Stimulated activated CD4-positive, alpha-beta T cell treated with anti-CD3 and anti-CD28 coated beads, TNF-alpha, amount 100 ng/mL, for 1 hour (primary cell): ENCODE measurements at regions not wholly inside any gene's neighbourhood (a gene's known extent, or its start where the extent isn't known, plus 50 kb on each side); places are given as distances from the start of the nearest gene placed in this dataset.
"Not testable (repeated sequence)": the region's sequence is repeated elsewhere in the genome, so short reads cannot be mapped to it uniquely, and the experiment has no call there.

Experiments used
- DNase-seq, 3 donors: peaks; one replicate each; pipeline ENCODE4 v3.0.0-alpha.2; 2020; ENCODE audit warnings: low read depth in 3 of 3, low spot score in 1 of 3

DNA sequence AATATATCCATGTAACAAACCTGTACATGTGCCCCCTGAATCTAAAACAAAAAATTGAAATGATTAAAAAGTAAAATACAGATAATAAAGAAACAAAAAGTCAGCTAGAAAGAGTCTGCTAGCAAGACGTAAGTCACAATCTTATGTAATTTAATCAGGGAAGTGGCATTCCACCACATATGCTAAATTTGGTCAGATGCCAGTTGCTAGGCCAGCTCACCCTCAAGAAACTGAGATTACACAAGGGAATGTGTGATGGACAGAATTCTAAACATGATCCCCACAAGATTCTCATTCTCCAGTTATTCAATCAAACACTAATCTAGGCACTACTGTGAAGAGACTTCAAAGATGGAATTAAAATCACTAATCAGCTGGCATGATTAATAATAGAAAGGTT, 689.3 kb downstream of the CENPC start:
- DNase-seq = no peak

DNA sequence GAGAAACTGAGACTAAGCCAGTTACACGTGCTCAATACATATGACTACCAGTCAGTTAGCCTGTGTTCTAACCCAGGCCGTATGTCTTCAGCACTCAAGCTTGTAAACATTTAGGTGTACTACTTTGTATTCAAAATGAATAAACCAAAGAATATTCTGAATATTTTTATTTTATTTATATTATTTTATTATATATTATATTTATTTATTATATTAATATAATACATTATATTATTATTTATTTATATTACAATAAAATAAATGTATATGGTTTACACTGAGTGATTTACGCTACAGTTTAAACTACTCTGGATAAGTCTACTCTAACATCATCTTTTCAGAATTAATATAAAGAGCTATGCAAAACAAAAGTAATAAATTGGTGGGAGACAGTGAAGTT, 691.5 kb downstream of the CENPC start:
- DNase-seq = no peak

DNA sequence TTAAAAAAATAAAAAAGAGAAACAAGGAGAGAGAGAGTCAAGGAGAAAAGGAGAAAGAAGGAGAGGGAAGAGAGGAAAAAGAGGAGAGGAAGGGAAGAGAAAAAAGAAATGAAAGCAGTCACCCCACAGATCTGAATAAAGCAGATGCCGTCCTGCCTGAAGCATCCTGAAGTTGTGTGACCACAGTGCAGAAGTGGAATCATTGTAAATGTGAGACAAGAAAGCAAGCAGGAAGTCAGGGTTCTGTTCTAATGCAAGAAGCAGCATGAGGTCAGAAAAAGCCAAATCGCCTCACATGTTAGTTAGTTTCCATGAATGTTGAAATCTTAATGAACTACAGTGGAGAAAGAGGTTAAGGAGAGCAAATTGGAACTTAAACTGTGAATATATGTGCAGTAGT, 692.5 kb downstream of the CENPC start:
- no peak for DNase-seq

DNA sequence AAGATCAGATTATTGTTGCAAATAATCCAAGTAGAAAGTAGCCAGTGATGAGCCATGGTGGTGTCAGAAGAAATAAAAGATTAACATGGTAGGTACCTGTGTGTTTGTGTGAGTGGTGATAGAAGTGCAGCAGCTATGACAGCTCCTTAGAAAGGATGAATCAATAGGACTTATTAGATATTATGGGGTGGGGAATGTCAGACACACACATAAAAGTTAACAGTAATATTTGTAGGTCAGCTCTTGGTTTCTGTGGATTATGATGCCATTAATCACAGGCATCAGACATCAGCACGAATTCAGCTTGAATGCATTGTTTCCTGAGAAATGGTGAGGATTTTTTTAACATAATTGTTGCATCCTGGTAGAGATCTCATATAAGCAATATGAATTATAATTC, 695.7 kb downstream of the CENPC start:
- no peak for DNase-seq

DNA sequence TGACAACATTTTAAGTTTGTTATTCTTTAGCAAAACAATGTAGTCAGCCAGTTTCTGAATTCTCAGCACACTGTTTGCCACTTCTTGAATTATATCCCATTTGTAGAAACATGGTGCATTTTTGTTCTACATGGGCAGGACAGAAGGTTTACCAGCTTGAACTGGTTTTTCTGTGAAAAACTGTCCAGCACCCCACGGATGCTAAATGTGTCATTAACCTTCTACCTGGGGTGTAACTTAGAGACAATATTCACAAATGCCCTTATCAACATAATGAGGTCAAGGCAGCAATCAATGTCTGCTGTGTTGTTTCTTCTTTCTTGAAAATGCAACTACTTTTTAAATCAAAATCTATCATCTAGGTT, 702.6 kb downstream of the CENPC start:
- DNase-seq = no peak

DNA sequence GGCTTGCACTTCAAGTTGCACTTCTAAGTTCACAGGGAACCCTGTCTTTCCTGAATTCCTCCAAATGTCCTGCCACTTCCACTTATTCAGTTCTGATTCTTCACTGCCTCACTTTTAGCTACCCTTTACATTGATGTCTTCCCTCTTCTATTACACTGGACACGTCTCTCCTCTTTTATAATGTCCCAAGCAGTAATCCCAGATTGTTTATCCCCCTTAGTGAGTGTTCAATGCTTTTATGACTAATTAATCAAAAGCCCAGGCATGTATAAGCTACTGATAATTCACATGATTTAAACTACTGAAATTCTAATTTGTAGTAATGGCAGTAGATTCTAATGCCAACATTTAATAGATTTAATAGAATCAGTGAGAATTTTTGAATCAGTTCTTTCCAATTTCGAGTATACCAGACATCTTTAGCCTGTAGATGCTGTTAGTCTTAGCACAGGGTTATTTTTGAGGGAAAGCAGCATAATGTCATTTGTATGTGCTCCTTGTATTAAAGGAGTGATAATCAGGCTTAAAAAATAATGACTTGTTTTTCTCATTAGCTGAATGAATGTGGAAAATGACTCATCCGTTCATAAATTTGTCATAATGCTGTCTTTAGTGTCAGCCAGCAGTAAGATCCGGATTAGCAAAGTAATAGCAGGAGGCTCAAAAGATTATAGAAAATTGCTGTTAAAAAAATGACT, 703.1 kb downstream of the CENPC start:
- DNase-seq = no peak

DNA sequence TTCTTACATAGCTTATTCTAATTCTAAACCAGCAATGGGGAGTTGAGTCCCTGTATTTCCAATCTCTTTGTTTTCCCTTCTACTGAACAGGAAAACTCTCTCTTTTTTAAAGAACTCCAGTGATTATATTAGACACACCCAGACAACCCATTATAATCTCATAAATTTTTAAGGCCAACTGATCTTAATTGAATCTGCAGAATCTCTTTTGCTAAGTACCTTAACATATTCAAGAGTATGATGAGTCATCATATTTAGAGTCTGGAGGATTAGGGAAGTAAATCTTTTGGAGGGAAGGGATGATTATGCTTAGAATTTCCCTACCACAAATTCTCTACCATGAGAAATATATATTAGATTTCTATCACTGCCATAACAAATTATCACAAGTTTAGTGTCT, 705.1 kb downstream of the CENPC start:
- DNase-seq = no peak

DNA sequence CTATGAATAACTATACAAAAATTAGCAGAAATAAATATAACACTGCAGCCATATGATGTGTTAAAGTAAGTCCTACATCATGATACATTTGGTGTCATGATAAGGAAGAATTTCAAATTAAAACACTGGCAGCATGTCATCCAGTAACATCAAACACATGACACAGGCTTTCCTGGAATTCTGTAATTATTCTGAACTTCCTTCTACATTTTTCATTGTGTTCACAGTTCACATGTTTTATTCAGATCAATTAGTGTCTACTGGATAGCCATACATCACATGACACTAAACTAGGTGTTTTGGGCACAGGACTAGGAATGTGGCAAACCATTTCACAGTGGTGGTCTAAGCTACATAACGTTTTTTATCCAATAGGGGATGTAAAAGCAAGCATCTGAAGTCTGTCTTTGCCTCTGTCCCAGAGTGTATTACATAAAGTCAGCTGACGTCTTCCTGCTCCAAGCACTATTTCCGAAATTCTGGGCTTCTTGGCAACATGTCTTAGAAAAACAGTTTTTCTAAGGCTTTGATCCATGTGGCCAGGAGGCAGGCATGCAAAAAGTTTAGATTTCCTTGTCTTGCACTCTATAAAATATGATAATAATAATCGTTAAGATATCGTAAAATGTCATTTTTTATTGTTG, 707.9 kb downstream of the CENPC start:
- DNase-seq = no peak

DNA sequence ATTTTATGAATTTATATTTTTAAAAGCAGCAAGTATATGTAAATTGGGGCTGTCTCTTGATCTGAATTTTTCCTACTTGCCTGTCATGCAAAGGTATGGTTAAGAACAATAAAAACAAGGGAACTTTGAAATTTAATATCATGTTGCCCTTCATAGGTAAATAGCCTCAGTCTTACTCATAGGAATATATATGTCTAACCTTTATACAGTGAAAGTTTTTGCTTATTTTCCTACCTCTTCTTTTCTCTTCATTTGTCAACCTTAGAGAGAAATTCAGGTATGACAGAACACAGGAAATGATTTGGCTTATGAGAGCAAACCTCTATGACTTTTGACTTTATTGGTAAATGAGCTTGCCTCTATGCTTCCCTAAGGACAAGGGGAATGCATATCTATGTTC, 716.0 kb downstream of the CENPC start:
- DNase-seq = no peak

DNA sequence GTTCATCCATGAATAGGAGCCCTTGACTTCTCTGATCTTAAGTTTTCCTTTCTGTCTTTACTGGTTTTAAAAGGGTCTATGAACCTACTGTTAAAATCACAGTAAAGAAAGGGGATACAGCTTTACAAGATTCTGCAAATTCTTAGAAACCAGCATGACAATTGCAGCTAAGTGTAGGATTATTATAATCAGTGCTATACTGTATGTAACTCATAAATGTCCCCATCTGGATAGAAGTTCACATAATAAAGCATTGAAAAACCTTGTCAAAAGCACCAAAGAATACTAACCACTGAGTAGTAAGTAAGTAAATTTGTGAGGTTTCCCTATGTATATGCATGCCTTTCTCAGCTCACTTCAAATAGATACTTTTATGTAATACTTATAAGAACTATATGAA, 724.6 kb downstream of the CENPC start:
- no peak for DNase-seq

DNA sequence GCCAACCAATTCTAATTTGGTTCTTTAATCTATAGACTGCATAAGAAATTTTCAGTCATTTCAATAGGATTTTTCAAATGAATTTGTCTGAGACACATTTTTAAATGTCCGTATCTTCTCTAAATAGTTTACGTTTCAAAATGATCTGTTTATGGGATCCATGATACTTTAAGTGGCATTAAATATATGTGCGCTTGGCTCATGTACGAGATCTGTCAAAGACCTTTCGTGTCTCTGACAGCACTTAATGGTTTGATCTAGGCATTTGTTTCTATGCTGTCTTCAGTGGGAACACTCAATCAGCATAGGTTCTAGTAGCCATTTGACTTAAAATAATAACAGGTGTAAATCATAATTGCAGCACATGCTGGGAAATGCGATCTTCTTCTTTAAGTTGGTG, 731.0 kb downstream of the CENPC start:
- no peak for DNase-seq

DNA sequence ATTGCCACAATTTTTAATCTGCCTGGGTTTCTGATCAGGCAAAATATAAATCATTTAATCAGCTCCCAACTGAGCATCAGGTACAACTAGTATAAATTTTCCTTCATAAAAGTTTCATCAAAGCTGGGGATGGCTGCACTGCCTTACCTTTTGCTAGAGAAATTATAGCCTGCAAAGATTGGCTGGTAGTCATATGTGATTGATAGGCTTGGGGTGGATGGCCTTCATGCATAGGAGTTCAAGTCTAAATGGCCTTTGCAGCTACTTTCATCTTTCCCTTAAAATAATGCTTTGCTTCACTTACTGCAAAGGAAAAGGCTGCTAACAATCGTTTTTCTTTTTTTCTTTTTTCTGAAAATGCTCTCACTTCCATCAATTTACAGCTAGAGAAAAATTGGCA, 739.7 kb downstream of the CENPC start:
- no peak for DNase-seq

DNA sequence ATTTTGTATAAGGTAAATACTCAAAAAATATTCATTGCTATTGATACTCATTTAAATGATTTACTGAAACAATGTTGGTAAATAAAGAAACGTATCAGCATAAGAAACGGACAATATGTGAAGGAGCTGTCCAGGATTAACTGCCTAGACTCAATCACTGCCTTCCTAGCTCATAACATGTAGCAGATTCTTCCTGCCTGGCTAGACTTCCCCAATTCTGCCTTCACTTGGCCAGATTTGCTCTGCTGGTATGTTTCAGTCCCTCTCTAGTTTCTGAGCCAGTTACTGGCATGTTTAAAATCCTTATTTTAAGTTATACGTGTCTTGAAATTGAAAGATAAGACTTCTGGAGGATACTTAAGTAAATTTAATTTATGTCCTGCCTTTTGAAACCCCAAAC, 740.3 kb downstream of the CENPC start:
- DNase-seq = no peak

DNA sequence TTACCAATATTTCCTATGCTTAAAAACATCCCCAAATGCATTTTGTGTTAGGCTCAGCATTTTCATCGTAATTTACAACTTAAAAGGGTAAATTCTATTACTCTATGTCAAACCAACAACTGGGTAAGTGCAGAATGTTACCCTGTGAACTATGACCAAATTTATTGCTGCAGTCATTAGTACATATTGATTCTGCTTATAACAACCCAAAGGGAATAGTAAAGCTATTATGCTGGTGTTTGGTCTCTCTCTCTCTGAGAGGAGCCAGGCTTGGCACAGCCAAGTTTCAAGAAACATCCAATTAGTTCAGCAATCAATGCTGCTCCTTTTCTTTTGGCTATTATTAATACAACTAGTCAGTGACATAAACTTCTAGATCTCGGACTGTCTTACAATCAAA, 747.7 kb downstream of the CENPC start:
- no peak for DNase-seq

DNA sequence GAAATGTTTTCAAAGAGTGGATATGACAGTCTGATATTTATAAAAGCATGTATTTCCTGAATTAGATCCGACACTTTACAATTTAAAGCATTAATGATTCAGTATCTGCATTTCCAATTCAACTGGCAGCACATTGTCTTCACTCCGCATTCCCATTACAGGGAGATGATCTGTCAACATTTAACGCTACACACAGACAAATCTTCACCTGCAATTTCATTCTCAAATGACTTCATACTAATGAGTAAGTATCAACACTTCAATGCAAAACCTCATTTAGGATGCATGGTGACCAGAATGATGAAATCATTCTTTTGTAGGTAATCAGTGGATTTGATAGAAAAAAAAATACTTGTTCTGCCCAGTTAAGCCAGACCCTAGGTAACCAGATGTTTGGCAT, 749.6 kb downstream of the CENPC start:
- no peak for DNase-seq

DNA sequence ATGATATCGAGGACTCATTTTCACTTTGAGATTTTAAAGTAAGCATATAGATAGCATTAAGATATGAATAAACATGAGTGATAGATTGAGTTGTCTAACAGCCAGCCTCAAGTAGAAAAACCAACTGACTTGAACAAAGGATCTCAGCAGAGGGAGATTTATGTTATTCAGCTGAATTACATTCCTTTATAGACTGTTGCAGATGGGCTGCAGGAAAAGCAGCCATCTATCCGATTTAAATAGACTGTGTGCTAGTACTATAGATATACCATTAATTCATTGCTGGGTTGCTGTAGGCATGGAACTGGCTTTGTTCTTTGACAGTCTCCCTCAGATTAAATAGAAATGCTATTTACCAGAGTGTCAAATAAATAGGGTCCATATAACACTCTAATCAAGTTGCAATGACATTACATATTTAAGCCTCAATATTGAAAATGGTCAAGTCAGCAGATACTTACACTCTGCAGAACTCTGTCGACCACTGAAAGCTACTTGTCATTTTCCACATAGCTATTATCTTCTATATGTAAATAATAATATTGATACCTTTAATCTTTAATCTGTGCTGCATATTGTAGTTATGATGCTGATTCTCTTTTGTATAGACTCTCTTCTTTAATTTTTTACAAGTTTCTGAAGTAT, 750.8 kb downstream of the CENPC start:
- DNase-seq = no peak

DNA sequence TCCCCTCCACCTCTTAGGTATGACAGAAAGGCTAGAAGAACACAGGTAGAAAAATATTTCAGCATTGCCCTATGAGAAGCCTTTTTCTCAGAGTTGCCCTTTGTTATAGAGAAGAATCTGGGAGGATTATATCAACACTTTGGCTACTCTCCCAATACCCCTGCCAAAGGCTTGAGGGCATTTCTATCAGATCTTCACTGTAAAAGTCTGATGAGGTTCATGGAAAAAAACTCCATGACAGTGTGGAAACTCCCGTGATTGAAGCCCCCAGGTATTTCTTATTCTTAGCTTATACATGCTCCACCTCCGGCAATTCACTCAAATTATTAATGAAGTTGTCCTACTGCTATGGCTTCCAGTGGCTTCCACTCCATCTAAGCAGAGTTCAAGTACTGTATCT, 753.6 kb downstream of the CENPC start:
- no peak for DNase-seq

DNA sequence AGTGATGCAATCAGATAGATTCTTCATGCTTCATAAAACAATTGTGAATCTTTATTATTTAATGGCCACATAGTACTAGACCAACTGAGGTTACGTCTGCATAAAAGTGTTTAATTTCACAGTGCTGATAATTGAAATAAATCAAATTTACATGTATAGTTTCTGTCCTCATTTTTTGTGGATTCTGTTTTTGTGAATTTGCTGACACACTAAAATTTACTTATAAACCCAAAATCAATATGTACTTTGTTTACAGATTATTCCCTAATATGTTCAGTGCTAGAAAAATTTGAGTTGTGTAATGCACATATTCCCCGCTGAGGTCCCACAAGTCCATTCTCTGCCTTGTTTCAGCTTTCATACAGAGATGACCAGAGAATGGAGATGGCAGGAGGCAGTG, 759.8 kb downstream of the CENPC start:
- DNase-seq = no peak

DNA sequence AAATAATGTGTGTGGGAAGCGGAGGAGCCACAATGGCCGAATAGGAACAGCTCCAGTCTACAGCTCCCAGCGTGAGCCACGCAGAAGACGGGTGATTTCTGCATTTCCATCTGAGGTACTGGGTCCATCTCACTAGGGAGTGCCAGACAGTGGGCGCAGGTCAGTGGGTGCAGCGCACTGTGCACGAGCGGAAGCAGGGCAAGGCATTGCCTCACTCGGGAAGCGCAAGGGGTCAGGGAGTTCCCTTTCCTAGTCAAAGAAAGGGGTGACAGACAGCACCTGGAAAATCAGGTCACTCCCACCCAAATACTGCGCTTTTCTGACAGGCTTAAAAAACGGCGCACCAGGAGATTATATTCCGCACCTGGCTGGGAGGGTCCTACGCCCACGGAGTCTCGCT, 762.6 kb downstream of the CENPC start:
- DNase-seq = not testable (repeated sequence)

DNA sequence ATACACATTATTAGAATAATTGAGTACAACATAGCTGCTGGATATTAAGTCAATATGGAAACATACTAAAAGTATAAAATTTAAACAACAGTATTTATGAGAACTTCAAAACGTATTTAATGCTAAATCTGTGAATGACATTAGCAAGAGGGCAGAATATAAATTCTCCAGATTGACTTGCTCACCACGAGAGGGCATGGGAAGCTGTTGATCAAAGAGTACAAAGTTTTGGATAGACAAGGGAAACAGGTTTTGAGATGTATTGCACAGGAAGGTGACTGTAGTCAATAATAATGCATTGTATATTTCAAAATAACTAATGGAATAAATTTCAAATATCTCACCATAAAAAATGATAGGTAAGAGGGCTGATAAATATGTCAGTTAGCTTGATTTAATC, 768.2 kb downstream of the CENPC start:
- DNase-seq = no peak

DNA sequence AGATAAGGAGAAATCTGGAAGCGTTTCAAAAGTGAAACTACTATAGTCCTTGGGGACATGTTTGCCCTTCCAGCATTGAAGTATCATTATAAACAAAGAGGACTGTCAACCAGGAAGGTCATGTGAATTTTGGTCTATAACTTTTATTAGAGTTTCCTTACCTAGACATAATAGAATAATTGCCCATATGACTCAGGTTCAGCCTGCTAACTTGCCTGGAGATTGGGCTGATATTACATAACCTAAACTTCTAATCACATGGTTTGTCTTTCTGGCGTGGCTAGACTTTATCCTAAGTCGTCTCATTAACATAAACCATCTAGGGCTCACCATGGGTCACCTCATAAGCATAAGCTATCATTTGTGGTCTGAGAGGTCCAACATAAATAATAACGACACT, 775.9 kb downstream of the CENPC start:
- DNase-seq = no peak

DNA sequence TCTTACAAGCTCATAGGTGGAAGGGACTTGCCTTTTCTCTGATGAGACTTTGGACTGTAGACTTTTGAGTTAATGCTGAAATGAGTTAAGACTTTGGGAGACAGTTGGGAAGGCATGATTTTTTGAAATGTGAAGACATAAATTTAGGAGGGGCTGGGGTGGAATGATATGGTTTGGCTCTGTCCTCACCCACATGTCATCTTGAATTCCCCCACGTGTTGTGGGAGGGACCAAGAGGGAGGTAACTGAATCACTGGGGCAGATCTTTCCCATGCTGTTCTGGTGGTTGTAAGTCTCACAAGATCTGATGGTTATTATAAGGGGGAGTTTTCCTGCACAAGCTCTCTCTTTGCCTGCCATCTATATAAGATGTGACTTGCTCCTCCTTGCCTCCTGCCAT, 777.9 kb downstream of the CENPC start:
- DNase-seq = no peak

DNA sequence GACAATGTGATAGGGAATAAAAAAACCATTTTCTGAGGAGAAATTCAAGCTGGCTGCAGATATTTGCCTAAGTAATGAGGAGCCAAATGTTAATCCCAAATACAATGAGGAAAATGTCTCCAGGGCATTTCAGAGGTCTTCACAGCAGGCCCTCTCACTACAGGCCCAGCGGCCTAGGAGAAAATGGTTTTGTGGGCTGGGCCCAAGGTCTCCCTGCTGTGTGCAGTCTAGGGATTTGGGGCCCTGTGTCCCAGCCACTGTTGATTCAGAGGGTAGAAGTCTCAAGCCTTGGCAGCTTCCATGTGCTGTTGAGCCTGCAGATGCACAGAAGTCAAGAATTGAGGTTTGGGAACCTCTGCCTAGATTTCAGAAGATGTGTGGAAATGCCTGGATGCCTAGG, 778.7 kb downstream of the CENPC start:
- DNase-seq = no peak
